PC-3 (cell line): ENCODE measurements at regions not wholly inside any gene's neighbourhood (a gene's known extent, or its start where the extent isn't known, plus 50 kb on each side); places are given as distances from the start of the nearest gene placed in this dataset.

Experiments
- ATAC-seq: fragments of 200-7000 bp; cut with Tn5 transposase; 2 replicates; pipeline ENCODE4 v1.9.1; 2020; ENCODE audit warnings: mild to moderate bottlenecking, moderate library complexity
- BruUV-seq: library from RNA; stranded (reverse); fragments of 400-500 nt; replicated peaks from 2 replicates; lab custom pipeline; 2021; lab: Mats Ljungman, UMichigan
- CTCF ChIA-PET: fragments of 300-600 bp; sonication (Branson Sonifier 250); formaldehyde crosslinking; loops from one replicate; lab custom pipeline; 2022; ENCODE audit warnings: antibody characterized with exemption; lab: Charles Lee
- POLR2A ChIA-PET: fragments of 300-600 bp; sonication (Branson Sonifier 250); formaldehyde crosslinking; loops from one replicate; lab custom pipeline; 2022; ENCODE audit warnings: antibody characterized with exemption; ENCODE audit not compliant: unreplicated experiment; lab: Charles Lee
- DNase-seq: peaks from one replicate; pipeline ENCODE4 v3.0.0-alpha.2; 2015
- H2AFZ ChIP-seq: fragments of 300-600 bp; sonication (generic); 2 replicates; pipeline ENCODE4 v1.6.0; 2016; ENCODE audit warnings: antibody characterized with exemption, low read length
- H3F3A ChIP-seq: fragments of 300-600 bp; sonication (generic); one replicate; pipeline ENCODE4 v1.6.0; 2017; ENCODE audit warnings: antibody characterized with exemption, low read length, control low read depth, mild to moderate bottlenecking; ENCODE audit not compliant: unreplicated experiment
- H3K27ac ChIP-seq: fragments of 300-600 bp; sonication (generic); 2 replicates; pipeline ENCODE4 v1.5.1; 2016; ENCODE audit warnings: mild to moderate bottlenecking, low read length
- H3K27me3 ChIP-seq: fragments of 300-600 bp; sonication (generic); 2 replicates; pipeline ENCODE4 v1.6.1; 2016; ENCODE audit warnings: low read length, mixed read lengths
- H3K36me3 ChIP-seq: fragments of 300-600 bp; sonication (generic); 2 replicates; pipeline ENCODE4 v1.6.1; 2016; ENCODE audit warnings: low read depth, mixed run types, low read length, mixed read lengths
- H3K4me1 ChIP-seq: fragments of 300-600 bp; sonication (generic); 2 replicates; pipeline ENCODE4 v1.5.1; 2016; ENCODE audit warnings: low read length; ENCODE audit not compliant: insufficient read depth
- H3K4me2 ChIP-seq: fragments of 300-600 bp; sonication (generic); 2 replicates; pipeline ENCODE4 v1.6.0; 2016; ENCODE audit warnings: low read length
- H3K4me3 ChIP-seq: fragments of 300-600 bp; sonication (generic); 2 replicates; pipeline ENCODE4 v1.5.1; 2016; ENCODE audit warnings: mild to moderate bottlenecking, low read length, mixed read lengths
- H3K79me2 ChIP-seq: fragments of 300-600 bp; sonication (generic); 2 replicates; pipeline ENCODE4 v1.6.1; 2017; ENCODE audit warnings: low read length, mixed read lengths
- H3K9ac ChIP-seq: fragments of 300-600 bp; sonication (generic); 2 replicates; pipeline ENCODE4 v1.6.0; 2016; ENCODE audit warnings: mild to moderate bottlenecking, low read length
- H3K9me2 ChIP-seq: fragments of 300-600 bp; sonication (generic); replicated peaks from 2 replicates; pipeline ENCODE4 v1.6.1; 2016; ENCODE audit warnings: mixed run types, low read length, mixed read lengths
- H3K9me3 ChIP-seq: fragments of 300-600 bp; sonication (generic); 2 replicates; pipeline ENCODE4 v1.6.1; 2016; ENCODE audit warnings: low read length, mixed read lengths
- H4K20me1 ChIP-seq: fragments of 300-600 bp; sonication (generic); 2 replicates; pipeline ENCODE4 v1.6.1; 2016; ENCODE audit warnings: low read length, mixed read lengths
- CTCF ChIP-seq: fragments of 300-600 bp; sonication (generic); conservative IDR thresholded peaks from 2 replicates; pipeline ENCODE4 v1.5.1; 2017; ENCODE audit warnings: antibody characterized with exemption, low read depth, mild to moderate bottlenecking, low read length
- EZH2 ChIP-seq: fragments of 300-600 bp; sonication (generic); IDR thresholded peaks from one replicate; pipeline ENCODE4 v1.6.1; 2017; ENCODE audit warnings: antibody characterized with exemption, mild to moderate bottlenecking, low read length; ENCODE audit not compliant: unreplicated experiment
- EZH2phosphoT487 ChIP-seq: fragments of 300-600 bp; sonication (generic); IDR thresholded peaks from 2 replicates; pipeline ENCODE4 v1.6.1; 2018; ENCODE audit warnings: mild to moderate bottlenecking, antibody characterized with exemption, low read length, borderline replicate concordance
- intact Hi-C: fragments of 100-400 bp; cut with micrococcal nuclease; formaldehyde crosslinking; loops from 2 replicates; pipeline ENCODE4 v1.9.0; 2023

GRCh38 chr12:77766224-77766623 is 64.5 kb upstream of the NAV3 start:
- DNase-seq (no peak), ATAC-seq (no peak)
- Histone ChIP-seq H3K9ac (no peak overlapping the region), H4K20me1 (no peaks in the 10 kb centered on the region), H3K4me1 (no peaks in the 10 kb centered on the region), H3K79me2 (no peaks in the 10 kb centered on the region), H3K4me3 (no peak overlapping the region), H3K9me3 (no peaks in the 10 kb centered on the region), H3K36me3 (no peaks in the 10 kb centered on the region), H3F3A (no peaks in the 10 kb centered on the region), H3K27me3 (no peaks in the 10 kb centered on the region), H2AFZ (no peak overlapping the region), H3K27ac (no peak overlapping the region), H3K9me2 (no peaks in the 10 kb centered on the region), H3K4me2 (no peak overlapping the region)
- CTCF ChIA-PET = no interaction called here
- no TSS peak for BruUV-seq
- POLR2A ChIA-PET = no interaction called here
- intact Hi-C loops = no loop called here
- TF ChIP-seq CTCF (no peak), EZH2phosphoT487 (no peak), EZH2 (no peak)

- Histone ChIP-seq H3K27ac (no peak overlapping the region), H3K27me3 (peaks cover 38% of the 10 kb centered on the region), H2AFZ (no peak overlapping the region), H3K9me2 (no peaks in the 10 kb centered on the region), H3K79me2 (no peaks in the 10 kb centered on the region), H3K4me3 (no peak overlapping the region), H3K9me3 (no peaks in the 10 kb centered on the region), H3F3A (no peaks in the 10 kb centered on the region), H4K20me1 (no peaks in the 10 kb centered on the region), H3K9ac (no peak overlapping the region), H3K36me3 (no peaks in the 10 kb centered on the region), H3K4me1 (no peaks in the 10 kb centered on the region), H3K4me2 (no peak overlapping the region)
- POLR2A ChIA-PET = no interaction called here
- intact Hi-C loops = no loop called here
- DNase-seq (no peak), ATAC-seq (no peak)
- CTCF ChIA-PET = no interaction called here
- no TSS peak for BruUV-seq
- TF ChIP-seq EZH2 = no peak
- no peak for TF ChIP-seq EZH2phosphoT487
- no peak for TF ChIP-seq CTCF
Observed at GRCh38 chr12:77761286-77761685, 69.4 kb upstream of the NAV3 start.

GRCh38 chr12:77760271-77761025 is 70.2 kb upstream of the NAV3 start:
- Histone ChIP-seq H3K4me1 (no peaks in the 10 kb centered on the region), H3K9me2 (no peaks in the 10 kb centered on the region), H3K4me2 (no peak overlapping the region), H3K9me3 (no peaks in the 10 kb centered on the region), H2AFZ (no peak overlapping the region), H3K36me3 (no peaks in the 10 kb centered on the region), H3K27ac (no peak overlapping the region), H3K79me2 (no peaks in the 10 kb centered on the region), H3K4me3 (no peak overlapping the region), H3F3A (no peaks in the 10 kb centered on the region), H3K9ac (no peak overlapping the region), H4K20me1 (no peaks in the 10 kb centered on the region), H3K27me3 (peaks cover 45% of the 10 kb centered on the region)
- TF ChIP-seq CTCF = no peak
- TF ChIP-seq EZH2 = no peak
- TF ChIP-seq EZH2phosphoT487 = no peak
- intact Hi-C loops = no loop called here
- BruUV-seq = no TSS peak
- DNase-seq (no peak), ATAC-seq (no peak)
- ChIA-PET POLR2A (no interaction called here), CTCF (no interaction called here)
